ENCODE measurements at regions not wholly inside any gene's neighbourhood (a gene's known extent, or its start where the extent isn't known, plus 50 kb on each side); places are given as distances from the start of the nearest gene placed in this dataset.

DNA sequence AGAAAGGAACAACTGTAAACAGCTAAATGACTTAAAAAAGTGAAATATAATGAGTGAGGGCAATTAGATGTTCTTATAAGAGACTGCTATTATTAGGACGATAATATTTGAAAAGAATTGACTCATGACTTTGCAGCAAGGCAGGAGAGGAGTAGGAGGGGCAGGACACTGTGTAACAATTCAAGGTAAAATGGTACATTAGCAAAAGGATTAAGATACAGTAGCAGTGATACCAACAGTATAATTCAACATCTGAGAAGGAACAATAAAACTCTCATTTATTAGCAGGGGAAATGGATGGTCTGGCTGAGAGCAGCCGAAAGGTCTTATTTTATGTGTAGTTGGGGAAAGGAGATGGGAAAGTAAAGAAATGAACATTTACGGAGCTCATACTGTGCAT lies 315.5 kb upstream of the BOD1L1 start:
- TF ChIP-seq RXRA (IDR thresholded peaks at IDR 0.05; ENCODE audit: borderline replicate concordance, low read depth) = no peak
- no peak for TF ChIP-seq TAF1 (IDR thresholded peaks at IDR 0.05; ENCODE audit: borderline replicate concordance, low read depth, low read length)
- TF ChIP-seq, protein P1, sequence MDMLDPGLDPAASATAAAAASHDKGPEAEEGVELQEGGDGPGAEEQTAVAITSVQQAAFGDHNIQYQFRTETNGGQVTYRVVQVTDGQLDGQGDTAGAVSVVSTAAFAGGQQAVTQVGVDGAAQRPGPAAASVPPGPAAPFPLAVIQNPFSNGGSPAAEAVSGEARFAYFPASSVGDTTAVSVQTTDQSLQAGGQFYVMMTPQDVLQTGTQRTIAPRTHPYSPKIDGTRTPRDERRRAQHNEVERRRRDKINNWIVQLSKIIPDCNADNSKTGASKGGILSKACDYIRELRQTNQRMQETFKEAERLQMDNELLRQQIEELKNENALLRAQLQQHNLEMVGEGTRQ (IDR thresholded peaks at IDR 0.05; ENCODE audit: borderline replicate concordance, low read depth, low read length) = no peak
- TF ChIP-seq NFIC (IDR thresholded peaks at IDR 0.05; ENCODE audit: borderline replicate concordance) = no peak
- TF ChIP-seq, protein P2, sequence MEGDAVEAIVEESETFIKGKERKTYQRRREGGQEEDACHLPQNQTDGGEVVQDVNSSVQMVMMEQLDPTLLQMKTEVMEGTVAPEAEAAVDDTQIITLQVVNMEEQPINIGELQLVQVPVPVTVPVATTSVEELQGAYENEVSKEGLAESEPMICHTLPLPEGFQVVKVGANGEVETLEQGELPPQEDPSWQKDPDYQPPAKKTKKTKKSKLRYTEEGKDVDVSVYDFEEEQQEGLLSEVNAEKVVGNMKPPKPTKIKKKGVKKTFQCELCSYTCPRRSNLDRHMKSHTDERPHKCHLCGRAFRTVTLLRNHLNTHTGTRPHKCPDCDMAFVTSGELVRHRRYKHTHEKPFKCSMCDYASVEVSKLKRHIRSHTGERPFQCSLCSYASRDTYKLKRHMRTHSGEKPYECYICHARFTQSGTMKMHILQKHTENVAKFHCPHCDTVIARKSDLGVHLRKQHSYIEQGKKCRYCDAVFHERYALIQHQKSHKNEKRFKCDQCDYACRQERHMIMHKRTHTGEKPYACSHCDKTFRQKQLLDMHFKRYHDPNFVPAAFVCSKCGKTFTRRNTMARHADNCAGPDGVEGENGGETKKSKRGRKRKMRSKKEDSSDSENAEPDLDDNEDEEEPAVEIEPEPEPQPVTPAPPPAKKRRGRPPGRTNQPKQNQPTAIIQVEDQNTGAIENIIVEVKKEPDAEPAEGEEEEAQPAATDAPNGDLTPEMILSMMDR (IDR thresholded peaks at IDR 0.05) = no peak
- no peak for TF ChIP-seq FOSL2 (IDR thresholded peaks at IDR 0.05; ENCODE audit: borderline replicate concordance, low read depth)
- no peak for TF ChIP-seq SIN3A (IDR thresholded peaks at IDR 0.05; ENCODE audit: borderline replicate concordance, low read depth, low read length)
- TF ChIP-seq CHD2 (IDR thresholded peaks at IDR 0.05; ENCODE audit: low read length, partially characterized antibody) = no peak
- TF ChIP-seq NRF1 (IDR thresholded peaks at IDR 0.05; ENCODE audit: low read depth, low read length) = no peak
- TF ChIP-seq, protein P3, sequence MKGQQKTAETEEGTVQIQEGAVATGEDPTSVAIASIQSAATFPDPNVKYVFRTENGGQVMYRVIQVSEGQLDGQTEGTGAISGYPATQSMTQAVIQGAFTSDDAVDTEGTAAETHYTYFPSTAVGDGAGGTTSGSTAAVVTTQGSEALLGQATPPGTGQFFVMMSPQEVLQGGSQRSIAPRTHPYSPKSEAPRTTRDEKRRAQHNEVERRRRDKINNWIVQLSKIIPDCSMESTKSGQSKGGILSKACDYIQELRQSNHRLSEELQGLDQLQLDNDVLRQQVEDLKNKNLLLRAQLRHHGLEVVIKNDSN (IDR thresholded peaks at IDR 0.05; ENCODE audit: borderline replicate concordance, low read depth) = no peak
- TF ChIP-seq, protein P4, sequence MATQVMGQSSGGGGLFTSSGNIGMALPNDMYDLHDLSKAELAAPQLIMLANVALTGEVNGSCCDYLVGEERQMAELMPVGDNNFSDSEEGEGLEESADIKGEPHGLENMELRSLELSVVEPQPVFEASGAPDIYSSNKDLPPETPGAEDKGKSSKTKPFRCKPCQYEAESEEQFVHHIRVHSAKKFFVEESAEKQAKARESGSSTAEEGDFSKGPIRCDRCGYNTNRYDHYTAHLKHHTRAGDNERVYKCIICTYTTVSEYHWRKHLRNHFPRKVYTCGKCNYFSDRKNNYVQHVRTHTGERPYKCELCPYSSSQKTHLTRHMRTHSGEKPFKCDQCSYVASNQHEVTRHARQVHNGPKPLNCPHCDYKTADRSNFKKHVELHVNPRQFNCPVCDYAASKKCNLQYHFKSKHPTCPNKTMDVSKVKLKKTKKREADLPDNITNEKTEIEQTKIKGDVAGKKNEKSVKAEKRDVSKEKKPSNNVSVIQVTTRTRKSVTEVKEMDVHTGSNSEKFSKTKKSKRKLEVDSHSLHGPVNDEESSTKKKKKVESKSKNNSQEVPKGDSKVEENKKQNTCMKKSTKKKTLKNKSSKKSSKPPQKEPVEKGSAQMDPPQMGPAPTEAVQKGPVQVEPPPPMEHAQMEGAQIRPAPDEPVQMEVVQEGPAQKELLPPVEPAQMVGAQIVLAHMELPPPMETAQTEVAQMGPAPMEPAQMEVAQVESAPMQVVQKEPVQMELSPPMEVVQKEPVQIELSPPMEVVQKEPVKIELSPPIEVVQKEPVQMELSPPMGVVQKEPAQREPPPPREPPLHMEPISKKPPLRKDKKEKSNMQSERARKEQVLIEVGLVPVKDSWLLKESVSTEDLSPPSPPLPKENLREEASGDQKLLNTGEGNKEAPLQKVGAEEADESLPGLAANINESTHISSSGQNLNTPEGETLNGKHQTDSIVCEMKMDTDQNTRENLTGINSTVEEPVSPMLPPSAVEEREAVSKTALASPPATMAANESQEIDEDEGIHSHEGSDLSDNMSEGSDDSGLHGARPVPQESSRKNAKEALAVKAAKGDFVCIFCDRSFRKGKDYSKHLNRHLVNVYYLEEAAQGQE (IDR thresholded peaks at IDR 0.05; ENCODE audit: low read depth, low read length) = no peak
- TF ChIP-seq ELF1 (IDR thresholded peaks at IDR 0.05) = no peak
- TF ChIP-seq ZBTB33 (IDR thresholded peaks at IDR 0.05; ENCODE audit: borderline replicate concordance, low read depth) = no peak
- no peak for TF ChIP-seq GABPA (IDR thresholded peaks at IDR 0.05; ENCODE audit: low read depth)
- TF ChIP-seq JUND (IDR thresholded peaks at IDR 0.05) = no peak
- H3K9me2 ChIP-seq = no peaks in the 10 kb centered on the region
- H4K20me1 ChIP-seq (ENCODE audit: insufficient read depth) = no peaks in the 10 kb centered on the region
- H3K9ac ChIP-seq = no peak overlapping the region
- H3K4me1 ChIP-seq (ENCODE audit: control insufficient read depth in 1 of 2, insufficient read depth in 2 of 2, low read depth in 1 of 2, low read length in 1 of 2) = no peaks in the 10 kb centered on the region; a peak in 1 of 4 replicates
- H3K27ac ChIP-seq (ENCODE audit: low read depth in 2 of 2, low read length in 1 of 2) = no peak overlapping the region
- no peaks in the 10 kb centered on the region for H3K9me3 ChIP-seq
- no peak overlapping the region for H2AFZ ChIP-seq (ENCODE audit: low read depth)
- DNase-seq = no peak
- no peaks in the 10 kb centered on the region for H3F3A ChIP-seq (replicated peaks; ENCODE audit: insufficient read depth)
- POLR2A ChIA-PET = no interaction called here
- H3K36me3 ChIP-seq (replicated peaks in 1 of 2; ENCODE audit: control insufficient read depth in 1 of 2, insufficient read depth in 2 of 2, low read length in 1 of 2) = no peaks in the 10 kb centered on the region
- 94% methylated on average over 3 of the region's 3 CpGs for WGBS (ENCODE audit: low lambda C conversion rate)
- CTCF ChIA-PET = interaction anchor here (0.6 to 0.9 kb wide), 2 partner anchors 73 to 674 kb away, joined by 3 read pairs; no protein-coding TSS in a partner anchor
- H3K4me3 ChIP-seq (ENCODE audit: low read depth in 2 of 2, low read length in 1 of 2) = no peak overlapping the region
- no peak overlapping the region for H3K4me2 ChIP-seq
- H3K79me2 ChIP-seq (ENCODE audit: insufficient read depth) = no peaks in the 10 kb centered on the region
- H3K27me3 ChIP-seq (ENCODE audit: insufficient read depth) = no peaks in the 10 kb centered on the region

Measured in SK-N-SH (cell line).